Panc1 (cell line): ENCODE measurements at regions not wholly inside any gene's neighbourhood (a gene's known extent, or its start where the extent isn't known, plus 50 kb on each side); places are given as distances from the start of the nearest gene placed in this dataset.

Experiments used
- REST ChIP-seq, 2 experiments: IDR thresholded peaks; 2 replicates each; pipeline ENCODE4 v1.6.1; 2011 to 2012; ENCODE audit warnings: low read depth in 2 of 2, control low read depth in 1 of 2, low read length in 1 of 2, mild to moderate bottlenecking in 1 of 2, moderate library complexity in 1 of 2; ENCODE audit not compliant: insufficient read depth in 1 of 2
- SIN3A ChIP-seq: IDR thresholded peaks from 2 replicates; pipeline ENCODE4 v1.6.1; 2012; ENCODE audit warnings: low read depth, mild to moderate bottlenecking, low read length, moderate library complexity, borderline replicate concordance; ENCODE audit not compliant: insufficient read depth
- TCF7L2 ChIP-seq: IDR thresholded peaks from 2 replicates; pipeline ENCODE4 v1.6.1; 2011; ENCODE audit warnings: mild to moderate bottlenecking, low read depth, low read length, inconsistent platforms
- TF ChIP-seq, protein P1 (sequence below): fragments of 450-650 bp; IDR thresholded peaks from 2 replicates; pipeline ENCODE4 v1.5.1; 2017; ENCODE audit warnings: mild to moderate bottlenecking

- TF ChIP-seq, protein P1, sequence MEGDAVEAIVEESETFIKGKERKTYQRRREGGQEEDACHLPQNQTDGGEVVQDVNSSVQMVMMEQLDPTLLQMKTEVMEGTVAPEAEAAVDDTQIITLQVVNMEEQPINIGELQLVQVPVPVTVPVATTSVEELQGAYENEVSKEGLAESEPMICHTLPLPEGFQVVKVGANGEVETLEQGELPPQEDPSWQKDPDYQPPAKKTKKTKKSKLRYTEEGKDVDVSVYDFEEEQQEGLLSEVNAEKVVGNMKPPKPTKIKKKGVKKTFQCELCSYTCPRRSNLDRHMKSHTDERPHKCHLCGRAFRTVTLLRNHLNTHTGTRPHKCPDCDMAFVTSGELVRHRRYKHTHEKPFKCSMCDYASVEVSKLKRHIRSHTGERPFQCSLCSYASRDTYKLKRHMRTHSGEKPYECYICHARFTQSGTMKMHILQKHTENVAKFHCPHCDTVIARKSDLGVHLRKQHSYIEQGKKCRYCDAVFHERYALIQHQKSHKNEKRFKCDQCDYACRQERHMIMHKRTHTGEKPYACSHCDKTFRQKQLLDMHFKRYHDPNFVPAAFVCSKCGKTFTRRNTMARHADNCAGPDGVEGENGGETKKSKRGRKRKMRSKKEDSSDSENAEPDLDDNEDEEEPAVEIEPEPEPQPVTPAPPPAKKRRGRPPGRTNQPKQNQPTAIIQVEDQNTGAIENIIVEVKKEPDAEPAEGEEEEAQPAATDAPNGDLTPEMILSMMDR: no peak
- TF ChIP-seq REST (IDR thresholded peaks at IDR 0.05; ENCODE audit: insufficient read depth in 1 of 2, low read depth in 2 of 2, low read length in 1 of 2) (no peak), TCF7L2 (no peak), SIN3A (no peak)
These were observed 276.7 kb downstream of the PARN start for GRCh38 chr16:14353340-14353739.
